Vagina (tissue), 2 donors: ENCODE measurements at regions not wholly inside any gene's neighbourhood (a gene's known extent, or its start where the extent isn't known, plus 50 kb on each side); places are given as distances from the start of the nearest gene placed in this dataset.
"Not testable (repeated sequence)": the region's sequence is repeated elsewhere in the genome, so short reads cannot be mapped to it uniquely, and the experiment has no call there.

Source experiments
- DNase-seq, 2 donors: peaks; one replicate each; pipeline ENCODE4 v3.0.0-alpha.2; 2017; ENCODE audit errors: extremely low spot score in 2 of 2
- H3K27ac ChIP-seq: fragments of 200-600 bp; sonication (generic); one replicate; pipeline ENCODE4 v1.5.1; 2019
- H3K27me3 ChIP-seq: fragments of 200-600 bp; sonication (generic); one replicate; pipeline ENCODE4 v1.5.1; 2019
- H3K36me3 ChIP-seq, 2 donors: fragments of 200-600 bp; sonication (generic); one replicate each; pipeline ENCODE4 v1.5.1; 2017 to 2019
- H3K4me1 ChIP-seq: fragments of 200-600 bp; sonication (generic); one replicate; pipeline ENCODE4 v1.5.1; 2019
- H3K4me3 ChIP-seq, 2 donors: fragments of 200-600 bp; sonication (generic); 1 replicate in 1 of 2; 2 replicates in 1 of 2; pipeline ENCODE4 v1.5.1; 2016 to 2019
- H3K9me3 ChIP-seq: fragments of 200-600 bp; sonication (generic); one replicate; pipeline ENCODE4 v1.5.1; 2019
- POLR2A ChIP-seq, 2 donors: fragments of 450-650 bp; IDR thresholded peaks; one replicate each; pipeline ENCODE4 v1.6.1; 2017; ENCODE audit warnings: antibody characterized with exemption in 2 of 2, mild to moderate bottlenecking in 2 of 2, moderate library complexity in 2 of 2
- POLR2AphosphoS5 ChIP-seq, 2 donors: sonication (generic); formaldehyde crosslinking; IDR thresholded peaks; one replicate each; pipeline ENCODE4 v1.9.0; 2017; ENCODE audit warnings: antibody characterized with exemption in 2 of 2, mild to moderate bottlenecking in 2 of 2, low read depth in 1 of 2; ENCODE audit not compliant: insufficient read depth in 1 of 2
- intact Hi-C: fragments of 100-400 bp; cut with DNase I; formaldehyde crosslinking; loops from one replicate; pipeline ENCODE4 v1.15.1; 2023
- TF ChIP-seq, protein P1 (sequence below), 3 experiments: fragments of 450-650 bp in 2 of 3; fragments of 200-600 bp in 1 of 3; sonication (generic) in 1 of 3; IDR thresholded peaks; one replicate each; pipeline ENCODE4 v1.5.1; 2017 to 2019; ENCODE audit warnings: antibody characterized with exemption in 3 of 3, mild to moderate bottlenecking in 2 of 3, moderate library complexity in 2 of 3

DNA sequence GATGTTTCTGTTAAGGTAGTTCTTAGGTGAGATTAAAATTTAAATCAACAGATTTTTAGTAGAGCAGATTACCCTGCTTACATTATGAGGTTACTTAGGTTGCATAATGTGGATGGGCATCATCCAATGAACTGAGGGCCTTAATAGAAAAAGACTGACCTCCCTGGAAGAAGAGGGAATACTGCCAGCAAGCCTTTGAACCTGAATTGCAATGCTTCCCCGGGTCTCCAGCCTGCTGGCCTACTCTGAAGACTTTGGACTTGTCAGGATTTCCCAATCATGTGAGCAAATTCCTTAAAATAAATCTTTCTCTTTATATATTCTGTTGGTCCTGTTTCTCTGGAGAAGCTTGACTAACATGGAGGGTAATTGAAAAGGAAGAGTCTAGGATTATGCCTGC is 542.1 kb upstream of the ARRDC3 start:
- intact Hi-C loops = no loop called here
- TF ChIP-seq POLR2A (IDR thresholded peaks at IDR 0.05) (no peak), POLR2AphosphoS5 (IDR thresholded peaks at IDR 0.05; ENCODE audit: insufficient read depth in 1 of 2, low read depth in 1 of 2) (no peak)
- TF ChIP-seq, protein P1, sequence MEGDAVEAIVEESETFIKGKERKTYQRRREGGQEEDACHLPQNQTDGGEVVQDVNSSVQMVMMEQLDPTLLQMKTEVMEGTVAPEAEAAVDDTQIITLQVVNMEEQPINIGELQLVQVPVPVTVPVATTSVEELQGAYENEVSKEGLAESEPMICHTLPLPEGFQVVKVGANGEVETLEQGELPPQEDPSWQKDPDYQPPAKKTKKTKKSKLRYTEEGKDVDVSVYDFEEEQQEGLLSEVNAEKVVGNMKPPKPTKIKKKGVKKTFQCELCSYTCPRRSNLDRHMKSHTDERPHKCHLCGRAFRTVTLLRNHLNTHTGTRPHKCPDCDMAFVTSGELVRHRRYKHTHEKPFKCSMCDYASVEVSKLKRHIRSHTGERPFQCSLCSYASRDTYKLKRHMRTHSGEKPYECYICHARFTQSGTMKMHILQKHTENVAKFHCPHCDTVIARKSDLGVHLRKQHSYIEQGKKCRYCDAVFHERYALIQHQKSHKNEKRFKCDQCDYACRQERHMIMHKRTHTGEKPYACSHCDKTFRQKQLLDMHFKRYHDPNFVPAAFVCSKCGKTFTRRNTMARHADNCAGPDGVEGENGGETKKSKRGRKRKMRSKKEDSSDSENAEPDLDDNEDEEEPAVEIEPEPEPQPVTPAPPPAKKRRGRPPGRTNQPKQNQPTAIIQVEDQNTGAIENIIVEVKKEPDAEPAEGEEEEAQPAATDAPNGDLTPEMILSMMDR (IDR thresholded peaks at IDR 0.05) = no peak
- Histone ChIP-seq H3K27ac (no peak overlapping the region), H3K4me1 (no peaks in the 10 kb centered on the region), H3K27me3 (no peaks in the 10 kb centered on the region), H3K9me3 (no peaks in the 10 kb centered on the region), H3K4me3 (no peak overlapping the region), H3K36me3 (no peaks in the 10 kb centered on the region)
- no peak for DNase-seq

DNA sequence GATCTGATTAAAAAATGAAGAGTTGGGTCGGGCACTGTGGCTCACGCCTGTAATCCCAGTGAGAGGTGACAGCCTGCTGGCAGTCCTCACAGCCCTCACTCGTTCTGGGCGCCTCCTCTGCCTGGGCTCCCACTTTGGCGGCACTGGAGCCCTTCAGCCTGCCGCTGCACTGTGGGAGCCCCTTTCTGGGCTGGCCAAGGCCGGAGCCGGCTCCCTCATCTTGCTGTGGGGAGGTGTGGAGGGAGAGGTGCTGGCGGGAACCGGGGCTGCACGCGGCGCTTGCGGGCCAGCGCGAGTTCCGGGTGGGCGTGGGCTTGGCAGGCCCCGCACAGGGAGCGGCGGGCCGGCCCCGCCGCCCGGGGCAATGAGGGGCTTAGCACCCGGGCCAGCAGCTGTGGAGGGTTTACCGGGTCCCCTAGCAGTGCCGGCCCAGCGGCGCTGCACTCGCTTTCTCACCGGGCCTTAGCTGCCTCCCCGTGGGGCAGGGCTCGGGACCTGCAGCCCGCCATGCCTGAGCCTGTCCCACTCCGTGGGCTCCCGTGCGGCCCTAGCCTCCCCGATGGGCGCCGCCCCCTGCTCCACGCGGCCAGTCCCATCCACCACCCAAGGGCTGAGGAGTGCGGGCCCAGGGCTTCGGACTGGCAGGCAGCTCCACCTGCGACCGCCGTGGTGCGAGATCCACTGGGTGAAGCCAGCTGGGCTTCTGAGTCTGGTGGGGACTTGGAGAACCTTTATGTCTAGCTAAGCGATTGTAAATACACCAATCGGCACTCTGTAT is 534.1 kb upstream of the ARRDC3 start:
- H3K27ac ChIP-seq, H3K27me3 ChIP-seq, H3K36me3 ChIP-seq, DNase-seq, H3K9me3 ChIP-seq, intact Hi-C loops, H3K4me1 ChIP-seq, H3K4me3 ChIP-seq: not testable (repeated sequence)

DNA sequence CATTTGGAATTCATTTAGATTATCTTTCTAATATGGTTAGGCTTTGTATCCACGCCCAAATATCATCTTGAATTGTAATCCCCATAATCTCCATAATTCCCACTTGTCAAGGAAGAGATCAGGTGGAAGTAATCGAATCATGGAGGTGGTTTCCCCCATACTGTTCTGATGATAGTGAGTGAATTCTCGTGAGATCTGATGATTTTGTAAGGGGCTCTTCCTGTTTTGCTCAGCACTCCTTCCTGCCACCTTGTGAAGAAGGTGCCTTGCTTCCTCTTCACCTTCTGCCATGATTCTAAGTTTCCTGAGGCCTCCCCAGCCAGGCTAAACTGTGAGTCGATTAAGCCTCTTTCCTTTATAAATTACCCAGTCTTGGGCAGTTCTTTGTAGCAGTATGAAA is 527.5 kb upstream of the ARRDC3 start:
- Histone ChIP-seq H3K27me3 (no peaks in the 10 kb centered on the region), H3K36me3 (no peaks in the 10 kb centered on the region), H3K9me3 (no peaks in the 10 kb centered on the region), H3K4me1 (no peaks in the 10 kb centered on the region), H3K27ac (no peak overlapping the region), H3K4me3 (no peak overlapping the region)
- TF ChIP-seq POLR2A (IDR thresholded peaks at IDR 0.05) (no peak), POLR2AphosphoS5 (IDR thresholded peaks at IDR 0.05; ENCODE audit: insufficient read depth in 1 of 2, low read depth in 1 of 2) (no peak)
- TF ChIP-seq, protein P1 (IDR thresholded peaks at IDR 0.05) = no peak
- no peak for DNase-seq
- intact Hi-C loops = no loop called here

DNA sequence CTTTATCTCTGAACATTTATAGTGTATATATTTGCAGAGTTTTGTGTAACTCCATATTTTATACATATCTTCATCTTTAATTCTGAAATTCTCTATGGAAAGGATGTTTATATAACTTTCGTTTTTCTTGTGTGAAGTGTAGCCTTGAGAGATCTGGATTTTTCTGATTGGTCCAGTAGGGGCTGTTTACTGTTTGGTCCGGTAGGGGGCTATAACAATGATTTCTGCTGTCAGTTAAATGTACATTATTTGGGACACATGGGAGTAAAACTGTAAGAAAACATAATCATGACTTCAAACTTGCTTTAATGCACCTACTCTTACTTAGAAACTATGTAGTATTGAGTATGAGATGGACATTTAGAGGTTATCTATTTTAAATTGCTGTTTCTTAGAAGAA is 527.1 kb upstream of the ARRDC3 start:
- H3K27me3 ChIP-seq = no peaks in the 10 kb centered on the region
- no peaks in the 10 kb centered on the region for H3K36me3 ChIP-seq
- H3K27ac ChIP-seq = no peak overlapping the region
- no peaks in the 10 kb centered on the region for H3K9me3 ChIP-seq
- intact Hi-C loops = no loop called here
- H3K4me3 ChIP-seq = no peak overlapping the region
- no peak for DNase-seq
- TF ChIP-seq, protein P1 (IDR thresholded peaks at IDR 0.05) = no peak
- TF ChIP-seq POLR2AphosphoS5 (IDR thresholded peaks at IDR 0.05; ENCODE audit: insufficient read depth in 1 of 2, low read depth in 1 of 2) (no peak), POLR2A (IDR thresholded peaks at IDR 0.05) (no peak)
- H3K4me1 ChIP-seq = no peaks in the 10 kb centered on the region

DNA sequence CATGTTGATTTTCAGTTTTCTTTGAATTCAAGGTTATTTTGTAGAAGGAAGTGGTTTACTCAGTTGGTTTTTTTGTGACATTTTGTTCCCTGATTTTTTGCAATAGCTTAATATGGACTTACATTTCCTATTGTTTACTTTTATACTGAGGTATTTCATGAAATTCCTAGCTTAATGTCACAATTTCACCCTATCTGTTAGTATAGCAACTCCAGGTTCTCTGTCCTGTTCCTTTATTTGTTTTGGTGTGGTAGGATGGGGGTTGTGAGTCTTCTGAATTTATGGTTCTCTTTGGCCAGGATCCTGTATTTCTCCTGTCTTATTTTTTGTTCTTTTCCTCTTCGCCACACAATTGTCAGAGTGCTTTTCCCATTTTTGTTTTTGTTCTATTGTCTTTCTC is 523.4 kb upstream of the ARRDC3 start:
- Histone ChIP-seq H3K4me1 (no peaks in the 10 kb centered on the region), H3K4me3 (no peak overlapping the region), H3K36me3 (no peaks in the 10 kb centered on the region), H3K9me3 (no peaks in the 10 kb centered on the region), H3K27me3 (no peaks in the 10 kb centered on the region), H3K27ac (no peak overlapping the region)
- TF ChIP-seq, protein P1 (IDR thresholded peaks at IDR 0.05) = no peak
- no peak for TF ChIP-seq POLR2A (IDR thresholded peaks at IDR 0.05)
- no peak for TF ChIP-seq POLR2AphosphoS5 (IDR thresholded peaks at IDR 0.05; ENCODE audit: insufficient read depth in 1 of 2, low read depth in 1 of 2)
- intact Hi-C loops = no loop called here
- DNase-seq = no peak
